ENCODE measurements at regions not wholly inside any gene's neighbourhood (a gene's known extent, or its start where the extent isn't known, plus 50 kb on each side); places are given as distances from the start of the nearest gene placed in this dataset.

- H3K27ac ChIP-seq (ENCODE audit: low read depth, low read length) = no peak overlapping the region
- H3K9me3 ChIP-seq (ENCODE audit: insufficient read depth, low read depth, low read length) = no peaks in the 10 kb centered on the region
- H3K4me1 ChIP-seq (ENCODE audit: insufficient read depth, low read length) = peaks cover 6% of the 10 kb centered on the region
- no peak overlapping the region for H3K9ac ChIP-seq (ENCODE audit: low read depth, low read length)
- no peak overlapping the region for H3K4me3 ChIP-seq (ENCODE audit: low read length)
- H3K36me3 ChIP-seq (ENCODE audit: insufficient read depth, low read length) = no peaks in the 10 kb centered on the region
- 72% methylated on average over 3 of the region's 3 CpGs for WGBS
- H3K27me3 ChIP-seq (ENCODE audit: insufficient read depth, low read length) = no peaks in the 10 kb centered on the region
Measured at GRCh38 chr5:159441441-159441840, 111.2 kb upstream of the IL12B start.

- Histone ChIP-seq H3K4me3 (ENCODE audit: low read length) (no peak overlapping the region), H3K4me1 (ENCODE audit: insufficient read depth, low read length) (peaks cover 6% of the 10 kb centered on the region), H3K9me3 (ENCODE audit: insufficient read depth, low read depth, low read length) (no peaks in the 10 kb centered on the region), H3K36me3 (ENCODE audit: insufficient read depth, low read length) (no peaks in the 10 kb centered on the region), H3K9ac (ENCODE audit: low read depth, low read length) (no peak overlapping the region; the same call in 1 of the 2 replicates), H3K27ac (ENCODE audit: low read depth, low read length) (no peak overlapping the region), H3K27me3 (ENCODE audit: insufficient read depth, low read length) (no peaks in the 10 kb centered on the region)
- 44% methylated on average over 10 of the region's 12 CpGs for WGBS
Measured at GRCh38 chr5:159442206-159442850, 112.0 kb upstream of the IL12B start.

- H3K9ac ChIP-seq (ENCODE audit: low read depth, low read length) = no peak overlapping the region
- no peak overlapping the region for H3K27ac ChIP-seq (ENCODE audit: low read depth, low read length)
- peaks cover 6% of the 10 kb centered on the region for H3K4me1 ChIP-seq (ENCODE audit: insufficient read depth, low read length)
- WGBS = 77% methylated on average over 4 of the region's 6 CpGs
- H3K36me3 ChIP-seq (ENCODE audit: insufficient read depth, low read length) = no peaks in the 10 kb centered on the region
- H3K9me3 ChIP-seq (ENCODE audit: insufficient read depth, low read depth, low read length) = no peaks in the 10 kb centered on the region
- no peaks in the 10 kb centered on the region for H3K27me3 ChIP-seq (ENCODE audit: insufficient read depth, low read length)
- H3K4me3 ChIP-seq (ENCODE audit: low read length) = no peak overlapping the region
Measured at GRCh38 chr5:159444441-159445082, 114.3 kb upstream of the IL12B start.

- Histone ChIP-seq H3K9ac (ENCODE audit: low read depth, low read length) (no peak overlapping the region), H3K36me3 (ENCODE audit: insufficient read depth, low read length) (no peaks in the 10 kb centered on the region), H3K27ac (ENCODE audit: low read depth, low read length) (no peak overlapping the region), H3K4me3 (ENCODE audit: low read length) (no peak overlapping the region), H3K27me3 (ENCODE audit: insufficient read depth, low read length) (no peaks in the 10 kb centered on the region), H3K9me3 (ENCODE audit: insufficient read depth, low read depth, low read length) (no peaks in the 10 kb centered on the region), H3K4me1 (ENCODE audit: insufficient read depth, low read length) (peaks cover 6% of the 10 kb centered on the region)
- WGBS = no CpG with 5 or more reads among the region's 1 CpG
Measured at GRCh38 chr5:159447116-159447515, 116.8 kb upstream of the IL12B start.

GRCh38 chr5:159448841-159449407, 118.6 kb upstream of the IL12B start:
- H3K4me3 ChIP-seq (ENCODE audit: low read length) = no peak overlapping the region
- H3K4me1 ChIP-seq (ENCODE audit: insufficient read depth, low read length) = no peaks in the 10 kb centered on the region
- H3K36me3 ChIP-seq (ENCODE audit: insufficient read depth, low read length) = no peaks in the 10 kb centered on the region
- H3K9me3 ChIP-seq (ENCODE audit: insufficient read depth, low read depth, low read length) = no peaks in the 10 kb centered on the region
- no peak overlapping the region for H3K9ac ChIP-seq (ENCODE audit: low read depth, low read length)
- 91% methylated on average over 5 of the region's 5 CpGs for WGBS
- no peaks in the 10 kb centered on the region for H3K27me3 ChIP-seq (ENCODE audit: insufficient read depth, low read length)
- H3K27ac ChIP-seq (ENCODE audit: low read depth, low read length) = no peak overlapping the region

- Histone ChIP-seq H3K4me1 (ENCODE audit: insufficient read depth, low read length) (no peaks in the 10 kb centered on the region), H3K4me3 (ENCODE audit: low read length) (no peak overlapping the region), H3K36me3 (ENCODE audit: insufficient read depth, low read length) (no peaks in the 10 kb centered on the region), H3K9ac (ENCODE audit: low read depth, low read length) (no peak overlapping the region), H3K9me3 (ENCODE audit: insufficient read depth, low read depth, low read length) (no peaks in the 10 kb centered on the region), H3K27me3 (ENCODE audit: insufficient read depth, low read length) (no peaks in the 10 kb centered on the region), H3K27ac (ENCODE audit: low read depth, low read length) (no peak overlapping the region)
- WGBS = 88% methylated on average over 7 of the region's 7 CpGs
Measured at GRCh38 chr5:159449925-159450324, 119.6 kb upstream of the IL12B start.

- H3K4me1 ChIP-seq (ENCODE audit: insufficient read depth, low read length) = no peaks in the 10 kb centered on the region
Measured at GRCh38 chr5:159450417-159450816, 120.1 kb upstream of the IL12B start.

GRCh38 chr5:159451197-159452052, 121.1 kb upstream of the IL12B start:
- H3K9me3 ChIP-seq (ENCODE audit: insufficient read depth, low read depth, low read length) = no peaks in the 10 kb centered on the region

More at GRCh38 chr5:159450417-159450816, 120.1 kb upstream of the IL12B start:
- H3K9ac ChIP-seq (ENCODE audit: low read depth, low read length) = no peak overlapping the region
- no peak overlapping the region for H3K4me3 ChIP-seq (ENCODE audit: low read length)
- no peaks in the 10 kb centered on the region for H3K27me3 ChIP-seq (ENCODE audit: insufficient read depth, low read length)
- no peak overlapping the region for H3K27ac ChIP-seq (ENCODE audit: low read depth, low read length)
- no peaks in the 10 kb centered on the region for H3K9me3 ChIP-seq (ENCODE audit: insufficient read depth, low read depth, low read length)
- no peaks in the 10 kb centered on the region for H3K36me3 ChIP-seq (ENCODE audit: insufficient read depth, low read length)
- WGBS = 92% methylated on average over 4 of the region's 4 CpGs

GRCh38 chr5:159452480-159453167, 122.3 kb upstream of the IL12B start:
- no peak overlapping the region for H3K27ac ChIP-seq (ENCODE audit: low read depth, low read length)
- no peaks in the 10 kb centered on the region for H3K27me3 ChIP-seq (ENCODE audit: insufficient read depth, low read length)
- no peak overlapping the region for H3K9ac ChIP-seq (ENCODE audit: low read depth, low read length)
- H3K4me3 ChIP-seq (ENCODE audit: low read length) = no peak overlapping the region
- no peaks in the 10 kb centered on the region for H3K4me1 ChIP-seq (ENCODE audit: insufficient read depth, low read length)
- no peaks in the 10 kb centered on the region for H3K9me3 ChIP-seq (ENCODE audit: insufficient read depth, low read depth, low read length)
- WGBS = 96% methylated on average over 11 of the region's 11 CpGs
- H3K36me3 ChIP-seq (ENCODE audit: insufficient read depth, low read length) = no peaks in the 10 kb centered on the region

More at GRCh38 chr5:159451197-159452052, 121.1 kb upstream of the IL12B start:
- WGBS = 96% methylated on average over 12 of the region's 13 CpGs
- no peak overlapping the region for H3K27ac ChIP-seq (ENCODE audit: low read depth, low read length)
- no peaks in the 10 kb centered on the region for H3K36me3 ChIP-seq (ENCODE audit: insufficient read depth, low read length)
- no peak overlapping the region for H3K9ac ChIP-seq (ENCODE audit: low read depth, low read length)
- H3K4me1 ChIP-seq (ENCODE audit: insufficient read depth, low read length) = no peaks in the 10 kb centered on the region
- H3K27me3 ChIP-seq (ENCODE audit: insufficient read depth, low read length) = no peaks in the 10 kb centered on the region
- no peak overlapping the region for H3K4me3 ChIP-seq (ENCODE audit: low read length)

- 86% methylated on average over 6 of the region's 7 CpGs for WGBS
- Histone ChIP-seq H3K27me3 (ENCODE audit: insufficient read depth, low read length) (no peaks in the 10 kb centered on the region), H3K9ac (ENCODE audit: low read depth, low read length) (no peak overlapping the region), H3K4me3 (ENCODE audit: low read length) (no peak overlapping the region), H3K27ac (ENCODE audit: low read depth, low read length) (no peak overlapping the region), H3K4me1 (ENCODE audit: insufficient read depth, low read length) (no peaks in the 10 kb centered on the region), H3K9me3 (ENCODE audit: insufficient read depth, low read depth, low read length) (no peaks in the 10 kb centered on the region), H3K36me3 (ENCODE audit: insufficient read depth, low read length) (no peaks in the 10 kb centered on the region)
Measured at GRCh38 chr5:159453209-159453608, 122.9 kb upstream of the IL12B start.
